HG03521 (cell line): ENCODE measurements at regions not wholly inside any gene's neighbourhood (a gene's known extent, or its start where the extent isn't known, plus 50 kb on each side); places are given as distances from the start of the nearest gene placed in this dataset.

ENCODE experiments used
- ATAC-seq: cut with Tn5 transposase; IDR thresholded peaks from one replicate; pipeline ENCODE4 v1.9.1; 2021; ENCODE audit warnings: mild to moderate bottlenecking, moderate library complexity; ENCODE audit not compliant: unreplicated experiment

DNA sequence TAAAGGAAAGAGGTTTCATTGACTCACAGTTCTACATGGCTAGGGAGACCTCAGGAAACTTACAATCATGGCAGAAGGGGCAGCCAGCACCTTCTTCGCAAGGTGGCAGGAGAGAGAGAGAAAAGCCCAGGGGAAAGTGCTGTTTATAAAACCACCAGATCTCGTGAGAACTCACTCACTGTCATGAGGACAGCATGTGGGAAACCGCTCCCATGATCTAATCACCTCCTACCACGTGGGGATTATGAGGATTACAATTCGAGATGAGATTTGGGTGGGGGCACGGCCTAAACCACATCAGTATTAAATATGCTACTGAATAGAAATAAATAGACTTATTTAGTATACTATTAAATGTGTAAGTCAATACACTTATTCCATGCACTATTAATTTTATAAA is 70.6 kb upstream of the TCF21 start:
- ATAC-seq: no peak

- no peak for ATAC-seq
These were observed 68.7 kb upstream of the TCF21 start for GRCh38 chr6:133820208-133820607.

- no peak for ATAC-seq
These were observed 61.1 kb upstream of the TCF21 start for GRCh38 chr6:133827766-133828165.

DNA sequence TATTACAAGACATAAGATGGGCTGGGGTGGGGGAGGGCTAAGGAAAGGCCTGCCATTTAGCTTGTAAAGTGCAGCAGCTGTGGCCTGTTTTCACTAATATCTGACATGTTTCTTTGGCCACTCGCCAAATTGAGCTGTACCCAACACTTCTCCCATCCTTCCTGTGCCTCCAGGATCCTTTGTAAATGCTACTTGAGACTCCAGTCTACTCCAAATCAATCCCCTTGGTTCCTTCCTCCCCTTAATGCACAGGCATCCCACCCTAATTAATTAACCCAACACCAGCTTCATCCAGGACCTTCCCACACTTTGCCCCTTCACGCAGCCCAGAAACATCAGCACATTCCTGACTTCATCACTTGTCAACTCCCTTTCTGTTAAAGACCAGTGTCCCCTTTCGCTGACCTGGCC is 55.0 kb upstream of the TCF21 start:
- ATAC-seq: no peak

DNA sequence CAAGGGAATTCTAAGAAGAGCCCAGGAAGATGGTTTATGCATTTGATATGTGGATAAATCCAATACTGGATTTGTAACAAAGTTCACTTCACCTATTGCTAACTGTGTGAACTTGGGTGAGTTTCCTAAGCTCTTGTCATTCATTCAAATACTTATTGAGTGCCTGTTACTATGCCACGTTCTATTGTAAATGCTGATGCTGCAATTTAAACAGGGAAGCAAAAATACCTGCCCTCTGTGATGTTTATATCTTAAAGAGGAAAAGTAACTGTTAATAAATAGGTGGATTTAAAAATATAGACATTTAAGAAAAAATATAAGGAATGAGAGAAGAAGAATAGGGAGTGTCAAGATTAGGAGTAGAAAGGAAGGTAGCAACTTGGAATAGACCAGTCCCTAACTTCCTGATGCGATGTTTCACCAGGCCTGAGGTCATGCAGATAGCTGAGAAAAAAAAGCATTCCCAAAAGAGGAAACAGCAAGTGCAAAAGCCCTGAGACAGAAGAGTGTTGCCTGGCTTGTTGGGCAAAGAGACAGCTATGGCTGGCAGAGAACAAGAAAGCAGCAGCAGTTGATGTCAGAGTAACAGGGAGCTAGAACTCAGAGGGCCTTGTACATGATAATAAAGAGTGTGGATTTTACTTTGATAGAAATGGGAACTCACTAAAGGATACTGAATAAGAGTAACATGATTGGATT is 54.3 kb upstream of the TCF21 start:
- ATAC-seq: no peak

DNA sequence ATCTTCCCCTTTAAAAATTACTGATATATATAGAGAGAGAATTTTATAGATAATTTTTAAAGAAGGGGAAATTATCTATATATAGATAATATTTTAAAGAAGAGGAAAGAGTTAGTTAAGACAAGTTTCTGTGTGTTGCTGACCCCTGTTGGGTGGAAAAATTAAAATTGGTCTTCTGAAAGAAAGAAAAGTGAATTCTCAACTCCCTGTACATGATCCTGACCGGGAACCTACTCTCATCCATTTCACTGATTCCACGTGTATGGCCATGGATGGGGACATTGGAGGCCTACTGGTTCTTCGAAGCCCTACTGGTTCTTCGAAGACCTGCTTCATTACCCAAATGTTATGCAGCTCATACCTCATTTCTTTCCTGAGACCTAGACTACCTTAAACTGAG is 53.0 kb upstream of the TCF21 start:
- no peak for ATAC-seq

DNA sequence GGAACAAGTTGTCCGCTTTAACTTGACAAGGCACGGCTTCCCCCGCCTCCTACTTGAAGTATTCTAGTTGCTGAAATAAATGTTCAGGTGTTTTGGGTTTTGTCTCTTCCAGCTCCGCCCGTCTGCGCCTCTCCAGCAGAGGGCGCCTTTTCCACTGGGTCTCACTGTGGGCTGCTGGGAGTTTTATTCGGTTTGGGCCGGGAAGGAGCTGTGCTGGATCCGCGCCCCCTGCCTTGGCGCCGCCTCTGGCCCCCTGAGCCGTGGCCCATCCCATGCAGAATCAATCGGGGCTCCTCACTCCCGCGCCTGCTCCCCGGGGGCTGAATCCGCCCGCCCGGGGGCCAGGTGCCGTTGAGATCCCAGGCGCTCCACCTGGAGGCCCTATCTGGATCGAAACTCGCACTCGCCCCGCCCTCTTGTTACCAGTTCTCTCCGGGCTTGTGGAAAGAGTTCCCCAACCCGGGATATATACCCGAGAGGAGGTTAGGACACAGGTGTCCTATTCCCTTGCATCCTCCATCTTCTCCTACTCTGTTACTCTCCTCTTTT is 51.0 kb upstream of the TCF21 start:
- peak; percentile 82 for ATAC-seq
